H1 (cell line): ENCODE measurements at regions not wholly inside any gene's neighbourhood (a gene's known extent, or its start where the extent isn't known, plus 50 kb on each side); places are given as distances from the start of the nearest gene placed in this dataset.

Experiments used
- CTCF ChIA-PET: fragments of 300-600 bp; sonication (Branson Sonifier 250); formaldehyde crosslinking; loops from one replicate; lab custom pipeline; 2021; ENCODE audit not compliant: partially characterized antibody; lab: Charles Lee
- POLR2A ChIA-PET: fragments of 300-600 bp; sonication (Branson Sonifier 250); formaldehyde crosslinking; loops from one replicate; lab custom pipeline; 2021; ENCODE audit warnings: inconsistent platforms; ENCODE audit not compliant: partially characterized antibody; lab: Charles Lee
- DNase-seq, 2 experiments: peaks; one replicate each; pipeline versions ENCODE4 v3.0.0 to v3.0.0-alpha.2; 2010 to 2022; ENCODE audit warnings: low spot score in 2 of 2, low read depth in 1 of 2, mixed read lengths in 1 of 2
- FAIRE-seq: peaks from 2 replicates; lab custom pipeline; 2011; peaks lifted over from hg19 to GRCh38; lab: Jason Lieb, UNC
- H2AFZ ChIP-seq: 2 replicates; pipeline ENCODE4 v1.8.1; 2012; ENCODE audit warnings: low read length, inconsistent platforms
- H2AK5ac ChIP-seq: 2 replicates; pipeline ENCODE4 v1.6.1; 2013; ENCODE audit warnings: low read depth, low read length
- H2BK120ac ChIP-seq: replicated peaks from 2 replicates; pipeline ENCODE3; 2013; ENCODE audit warnings: low read depth, low read length, inconsistent platforms
- H2BK12ac ChIP-seq: 2 replicates; pipeline ENCODE4 v1.6.1; 2013; ENCODE audit warnings: low read depth, low read length
- H2BK15ac ChIP-seq: 2 replicates; pipeline ENCODE4 v1.6.1; 2013; ENCODE audit warnings: low read length
- H2BK20ac ChIP-seq: 2 replicates; pipeline ENCODE4 v1.6.1; 2013; ENCODE audit warnings: low read length
- H2BK5ac ChIP-seq: 2 replicates; pipeline ENCODE4 v1.6.1; 2013; ENCODE audit warnings: low read depth, low read length
- H3K14ac ChIP-seq: 2 replicates; pipeline ENCODE4 v1.6.1; 2013; ENCODE audit warnings: inconsistent platforms; ENCODE audit not compliant: insufficient read length
- H3K18ac ChIP-seq: 2 replicates; pipeline ENCODE4 v1.6.1; 2013; ENCODE audit warnings: low read length; ENCODE audit errors: extremely low read depth
- H3K23ac ChIP-seq: 2 replicates; pipeline ENCODE4 v1.6.1; 2013; ENCODE audit warnings: inconsistent platforms; ENCODE audit not compliant: insufficient read length
- H3K23me2 ChIP-seq: 2 replicates; pipeline ENCODE4 v1.6.1; 2013; ENCODE audit warnings: low read depth, low read length
- H3K27ac ChIP-seq: 2 replicates; pipeline ENCODE4 v1.6.1; 2011; ENCODE audit warnings: low read depth, low read length, inconsistent platforms
- H3K27me3 ChIP-seq, 4 experiments: replicated peaks in 1 of 4; 1 replicate in 1 of 4; 2 replicates in 3 of 4; pipeline versions ENCODE4 v1.6.1 to v1.8.1; 2011 to 2013; ENCODE audit warnings: low read length in 3 of 4, mild to moderate bottlenecking in 3 of 4, inconsistent platforms in 2 of 4, mixed read lengths in 2 of 4, moderate library complexity in 1 of 4; ENCODE audit not compliant: control insufficient read depth in 3 of 4, insufficient read depth in 3 of 4; ENCODE audit errors: extremely low read depth in 1 of 4
- H3K36me3 ChIP-seq, 4 experiments: 2 replicates each; pipeline versions ENCODE4 v1.6.1 to v1.8.1; 2011 to 2013; ENCODE audit warnings: mild to moderate bottlenecking in 4 of 4, low read length in 3 of 4, moderate library complexity in 2 of 4, control low read depth in 1 of 4, inconsistent platforms in 1 of 4; ENCODE audit not compliant: insufficient read depth in 4 of 4, control insufficient read depth in 2 of 4
- H3K4ac ChIP-seq: replicated peaks from 2 replicates; pipeline ENCODE3; 2013; ENCODE audit warnings: low read length, low read depth, mixed read lengths, inconsistent platforms; ENCODE audit not compliant: insufficient read length
- H3K4me1 ChIP-seq, 4 experiments: replicated peaks in 1 of 4; 1 replicate in 1 of 4; 2 replicates in 3 of 4; pipeline versions ENCODE4 v1.6.1 to v1.8.1; 2011 to 2013; ENCODE audit warnings: low read length in 3 of 4, inconsistent platforms in 2 of 4, mixed read lengths in 1 of 4; ENCODE audit not compliant: insufficient read depth in 4 of 4, control insufficient read depth in 3 of 4
- H3K4me2 ChIP-seq, 2 experiments: 2 replicates each; pipeline versions ENCODE4 v1.6.1 to v1.8.1; 2011 to 2013; ENCODE audit warnings: low read depth in 2 of 2, low read length in 2 of 2, control low read depth in 1 of 2, inconsistent platforms in 1 of 2, mild to moderate bottlenecking in 1 of 2; ENCODE audit not compliant: insufficient read depth in 1 of 2
- H3K4me3 ChIP-seq, 4 experiments: fragments of 200-600, 300-600 bp in 1 of 4; sonication (generic), shearing (Covaris generic), sonication (Bioruptor Twin) in 1 of 4; 2 replicates each; pipeline versions ENCODE4 v1.5.1 to v1.8.1; 2011 to 2016; ENCODE audit warnings: low read length in 4 of 4, low read depth in 3 of 4, control low read depth in 2 of 4, inconsistent platforms in 2 of 4, mild to moderate bottlenecking in 2 of 4, mixed read lengths in 1 of 4, moderate library complexity in 1 of 4; ENCODE audit not compliant: insufficient read depth in 2 of 4; ENCODE audit errors: extremely low read depth in 1 of 4
- H3K56ac ChIP-seq: replicated peaks from 2 replicates; pipeline ENCODE3; 2013; ENCODE audit warnings: low read depth, mild to moderate bottlenecking, mixed read lengths, low read length, inconsistent platforms; ENCODE audit not compliant: insufficient read length
- H3K79me1 ChIP-seq: 2 replicates; pipeline ENCODE4 v1.6.1; 2013; ENCODE audit warnings: low read depth, low read length, control low read depth
- H3K79me2 ChIP-seq, 2 experiments: 2 replicates each; pipeline versions ENCODE4 v1.6.1 to v1.8.1; 2012 to 2013; ENCODE audit warnings: low read length in 2 of 2, mild to moderate bottlenecking in 2 of 2, inconsistent platforms in 1 of 2; ENCODE audit not compliant: insufficient read depth in 2 of 2, control insufficient read depth in 1 of 2
- H3K9ac ChIP-seq, 4 experiments: replicated peaks in 1 of 4; 1 replicate in 1 of 4; 2 replicates in 3 of 4; pipeline versions ENCODE4 v1.6.1 to v1.8.1; 2011 to 2013; ENCODE audit warnings: low read depth in 3 of 4, low read length in 3 of 4, control low read depth in 2 of 4, mild to moderate bottlenecking in 2 of 4, moderate library complexity in 2 of 4, inconsistent platforms in 1 of 4; ENCODE audit errors: extremely low read depth in 1 of 4
- H3K9me3 ChIP-seq, 2 experiments: 2 replicates each; pipeline versions ENCODE4 v1.6.1 to v1.8.1; 2012 to 2013; ENCODE audit warnings: mild to moderate bottlenecking in 2 of 2, moderate library complexity in 2 of 2, control low read depth in 1 of 2, inconsistent platforms in 1 of 2, low read depth in 1 of 2, low read length in 1 of 2, mixed read lengths in 1 of 2; ENCODE audit not compliant: insufficient read depth in 2 of 2
- H4K20me1 ChIP-seq, 2 experiments: replicated peaks in 1 of 2; 2 replicates each; pipeline versions ENCODE3 to v1.8.1; 2011 to 2013; ENCODE audit warnings: inconsistent platforms in 2 of 2, low read length in 2 of 2, mild to moderate bottlenecking in 1 of 2; ENCODE audit not compliant: insufficient read depth in 2 of 2, control insufficient read depth in 1 of 2
- H4K5ac ChIP-seq: 2 replicates; pipeline ENCODE4 v1.6.1; 2013; ENCODE audit warnings: low read length, low read depth, mixed read lengths, inconsistent platforms; ENCODE audit not compliant: insufficient read length
- H4K8ac ChIP-seq: 2 replicates; pipeline ENCODE4 v1.8.0; 2013; ENCODE audit warnings: mild to moderate bottlenecking, moderate library complexity, low read length, inconsistent platforms; ENCODE audit not compliant: insufficient read depth; ENCODE audit errors: extremely low read depth
- H4K91ac ChIP-seq: replicated peaks from 2 replicates; pipeline ENCODE3; 2013; ENCODE audit warnings: low read length, mixed read lengths, inconsistent platforms; ENCODE audit not compliant: insufficient read length
- CEBPB ChIP-seq: IDR thresholded peaks from 2 replicates; pipeline ENCODE4 v1.6.1; 2012; ENCODE audit warnings: low read depth, low read length
- CHD1 ChIP-seq: IDR thresholded peaks from 2 replicates; pipeline ENCODE4 v1.6.1; 2012; ENCODE audit warnings: low read depth, low read length, improper control_type of control experiment
- FOSL1 ChIP-seq: IDR thresholded peaks from 2 replicates; pipeline ENCODE4 v1.6.1; 2011; ENCODE audit warnings: mild to moderate bottlenecking, low read depth, low read length, moderate library complexity; ENCODE audit not compliant: insufficient read depth
- HDAC6 ChIP-seq: IDR thresholded peaks from one replicate; pipeline ENCODE4 v1.7.1; 2012; ENCODE audit warnings: low read depth, mild to moderate bottlenecking, inconsistent platforms, low read length, moderate library complexity
- RAD21 ChIP-seq, 2 experiments: IDR thresholded peaks in 1 of 2; conservative IDR thresholded peaks in 1 of 2; 2 replicates each; pipeline ENCODE4 v1.6.1; 2011; ENCODE audit warnings: low read depth in 2 of 2, low read length in 2 of 2, improper control_type of control experiment in 1 of 2, inconsistent platforms in 1 of 2, mild to moderate bottlenecking in 1 of 2, moderate library complexity in 1 of 2
- SAP30 ChIP-seq: fragments of 300-600 bp; sonication (generic); IDR thresholded peaks from 2 replicates; pipeline ENCODE4 v1.7.1; 2012; ENCODE audit warnings: low read length, moderate library complexity, mild to moderate bottlenecking, inconsistent platforms; ENCODE audit not compliant: insufficient read depth, insufficient replicate concordance
- SIRT6 ChIP-seq: IDR thresholded peaks from one replicate; pipeline ENCODE4 v1.7.1; 2012; ENCODE audit warnings: low read length, inconsistent platforms
- TAF7 ChIP-seq: optimal IDR thresholded peaks from 2 replicates; pipeline ENCODE3; 2011; ENCODE audit warnings: low read depth, mild to moderate bottlenecking, inconsistent platforms, low read length, moderate library complexity, borderline replicate concordance
- TEAD4 ChIP-seq: IDR thresholded peaks from 2 replicates; pipeline ENCODE4 v1.6.1; 2012; ENCODE audit warnings: low read depth, low read length, inconsistent platforms, mixed read lengths
- YY1 ChIP-seq: IDR thresholded peaks from 2 replicates; pipeline ENCODE4 v1.6.1; 2011; ENCODE audit warnings: low read depth, mild to moderate bottlenecking, low read length
- WGBS, 2 experiments: shearing (Covaris generic) in 1 of 2; methylation state at CpG; one replicate each; pipeline versions ENCODE4 v1.1.6 to v1.1.7; 2013 to 2015; ENCODE audit warnings: low lambda C conversion rate in 2 of 2, mixed read lengths in 2 of 2, inconsistent platforms in 1 of 2, low coverage in 1 of 2, missing lambda C conversion rate in 1 of 2; ENCODE audit not compliant: insufficient replicate concordance in 2 of 2, insufficient coverage in 1 of 2, insufficient read length in 1 of 2; ENCODE audit errors: extremely low coverage in 1 of 2, missing lambda C conversion rate in 1 of 2; 5-methylcytosine and 5-hydroxymethylcytosine counted together
- TF ChIP-seq, protein P1 (sequence below): IDR thresholded peaks from 2 replicates; pipeline ENCODE4 v1.6.1; 2012; ENCODE audit warnings: inconsistent platforms

DNA sequence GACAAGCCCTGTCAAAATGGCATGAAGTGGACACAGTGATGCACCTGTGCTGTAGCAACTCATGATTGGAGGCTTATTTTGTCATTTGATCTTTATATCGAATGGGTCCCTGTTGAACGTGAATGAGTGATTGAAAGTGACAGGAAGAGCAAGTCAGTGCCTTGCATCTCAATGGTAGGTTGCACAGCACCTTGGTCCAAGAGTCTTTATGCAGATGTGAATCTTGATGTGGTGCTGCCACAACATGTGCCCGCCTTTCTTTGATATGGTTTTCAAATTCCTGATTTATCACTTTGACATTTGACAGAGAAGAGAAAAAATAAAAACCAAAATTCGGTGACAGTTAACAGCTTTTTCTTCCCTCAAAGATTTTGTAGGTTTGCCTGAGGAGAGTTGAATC lies 1182.4 kb downstream of the DNAJB9 start:
- no peak overlapping the region for H3K4me2 ChIP-seq

More for the DNA sequence above, 1182.4 kb downstream of the DNAJB9 start:
- no peak overlapping the region for H2BK12ac ChIP-seq
- DNase-seq (no peak), FAIRE-seq (no peak)
- ChIA-PET CTCF (no interaction called here), POLR2A (no interaction called here)
- H2AK5ac ChIP-seq, result no peak overlapping the region
- no peak overlapping the region for H4K91ac ChIP-seq
- no peaks in the 10 kb centered on the region for H3K79me2 ChIP-seq
- H3K4ac ChIP-seq, result no peak overlapping the region
- no peaks in the 10 kb centered on the region for H3K79me1 ChIP-seq
- H2BK120ac ChIP-seq, result no peak overlapping the region
- no peak overlapping the region for H3K56ac ChIP-seq
- H4K8ac ChIP-seq, result no peak overlapping the region
- no peaks in the 10 kb centered on the region for H3K9me3 ChIP-seq
- no peak overlapping the region for H3K9ac ChIP-seq
- no peak overlapping the region for H4K5ac ChIP-seq
- H2BK20ac ChIP-seq, result no peak overlapping the region
- no peak overlapping the region for H3K18ac ChIP-seq
- H2BK5ac ChIP-seq, result no peak overlapping the region
- H3K4me1 ChIP-seq, result no peaks in the 10 kb centered on the region
- H3K27me3 ChIP-seq, result no peaks in the 10 kb centered on the region
- no peak overlapping the region for H3K23ac ChIP-seq
- H3K36me3 ChIP-seq, result no peaks in the 10 kb centered on the region; a peak in 1 of 8 replicates
- H3K23me2 ChIP-seq, result no peaks in the 10 kb centered on the region
- H3K14ac ChIP-seq, result no peak overlapping the region
- H2BK15ac ChIP-seq, result no peak overlapping the region
- TF ChIP-seq RAD21 (IDR thresholded peaks at IDR 0.05 in 1 of 2, conservative IDR thresholded peaks at IDR 0.05 in 1 of 2; ENCODE audit: low read depth in 2 of 2, low read length in 2 of 2) (no peak), YY1 (no peak), TEAD4 (no peak), CHD1 (no peak), TAF7 (no peak), SIRT6 (no peak), HDAC6 (no peak), FOSL1 (no peak), SAP30 (no peak), CEBPB (no peak)
- TF ChIP-seq, protein P1, sequence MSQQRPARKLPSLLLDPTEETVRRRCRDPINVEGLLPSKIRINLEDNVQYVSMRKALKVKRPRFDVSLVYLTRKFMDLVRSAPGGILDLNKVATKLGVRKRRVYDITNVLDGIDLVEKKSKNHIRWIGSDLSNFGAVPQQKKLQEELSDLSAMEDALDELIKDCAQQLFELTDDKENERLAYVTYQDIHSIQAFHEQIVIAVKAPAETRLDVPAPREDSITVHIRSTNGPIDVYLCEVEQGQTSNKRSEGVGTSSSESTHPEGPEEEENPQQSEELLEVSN, result no peak
- H2AFZ ChIP-seq, result no peak overlapping the region
- 91% methylated on average over 4 of the region's 4 CpGs; no CpG with 5 or more reads in 1 of the 2 experiments for WGBS, 2 experiments
- no peaks in the 10 kb centered on the region for H4K20me1 ChIP-seq
- no peak overlapping the region for H3K27ac ChIP-seq
- H3K4me3 ChIP-seq, result no peak overlapping the region
